ENCODE measurements at regions not wholly inside any gene's neighbourhood (a gene's known extent, or its start where the extent isn't known, plus 50 kb on each side); places are given as distances from the start of the nearest gene placed in this dataset.
"Not testable (repeated sequence)": the region's sequence is repeated elsewhere in the genome, so short reads cannot be mapped to it uniquely, and the experiment has no call there.

- H3K27ac ChIP-seq; H3K27me3 ChIP-seq; H3K4me1 ChIP-seq; H3K4me3 ChIP-seq; H3K36me3 ChIP-seq; intact Hi-C loops (cut with DNase I; ENCODE audit: low total_unique reads); DNase-seq: not testable (repeated sequence)
- H3K9me3 ChIP-seq: peaks cover 0 to 32% (median 0%) of the 10 kb centered on the region in 4 donors
- TF ChIP-seq CTCF (IDR thresholded peaks at IDR 0.05): peak in 1 of 7 experiments; percentile 16
- 47 to 48% (median 48%) methylated on average over 4 to 8 of the region's 23 CpGs; no CpG with 5 or more reads in 2 of the 5 donors for WGBS, 5 donors
Observed at GRCh38 chr21:9070703-9071102, 1450.7 kb upstream of the TPTE start.

- H3K4me3 ChIP-seq; H3K27ac ChIP-seq; intact Hi-C loops (cut with DNase I; ENCODE audit: low total_unique reads); H3K36me3 ChIP-seq; DNase-seq; H3K4me1 ChIP-seq; H3K27me3 ChIP-seq: not testable (repeated sequence)
- peaks cover 0 to 33% (median 0%) of the 10 kb centered on the region in 4 donors for H3K9me3 ChIP-seq
- 81 to 90% (median 85%) methylated on average over 4 to 18 of the region's 22 CpGs for WGBS, 5 donors
Observed at GRCh38 chr21:9073010-9073409, 1448.4 kb upstream of the TPTE start.

- H3K36me3 ChIP-seq; H3K4me3 ChIP-seq; H3K4me1 ChIP-seq; H3K27me3 ChIP-seq; DNase-seq; H3K27ac ChIP-seq; intact Hi-C loops (cut with DNase I; ENCODE audit: low total_unique reads): not testable (repeated sequence)
- WGBS, 5 donors: 85 to 100% (median 100%) methylated on average over 2 to 12 of the region's 13 CpGs; no CpG with 5 or more reads in 2 of the 5 donors
- peaks cover 0 to 37% (median 0%) of the 10 kb centered on the region in 4 donors for H3K9me3 ChIP-seq
Observed at GRCh38 chr21:9074772-9075171, 1446.6 kb upstream of the TPTE start.

GRCh38 chr21:9083091-9083826 lies 1438.1 kb upstream of the TPTE start:
- H3K27me3 ChIP-seq; H3K36me3 ChIP-seq; H3K27ac ChIP-seq; H3K4me3 ChIP-seq; intact Hi-C loops (cut with DNase I; ENCODE audit: low total_unique reads); H3K4me1 ChIP-seq; DNase-seq: not testable (repeated sequence)
- peaks cover 0 to 32% (median 0%) of the 10 kb centered on the region in 4 donors for H3K9me3 ChIP-seq
- 61 to 66% (median 64%) methylated on average over 9 to 12 of the region's 37 CpGs; no CpG with 5 or more reads in 2 of the 5 donors for WGBS, 5 donors

GRCh38 chr21:9086299-9086698 lies 1435.1 kb upstream of the TPTE start:
- H3K27ac ChIP-seq; H3K36me3 ChIP-seq; H3K27me3 ChIP-seq; H3K4me1 ChIP-seq; DNase-seq; intact Hi-C loops (cut with DNase I; ENCODE audit: low total_unique reads); H3K4me3 ChIP-seq: not testable (repeated sequence)
- H3K9me3 ChIP-seq: peaks cover 0 to 31% (median 0%) of the 10 kb centered on the region in 4 donors
- 80 to 95% (median 88%) methylated on average over 5 to 10 of the region's 13 CpGs; no CpG with 5 or more reads in 1 of the 5 donors for WGBS, 5 donors

- H3K27ac ChIP-seq; DNase-seq; H3K36me3 ChIP-seq; intact Hi-C loops (cut with DNase I; ENCODE audit: low total_unique reads); H3K4me3 ChIP-seq; H3K4me1 ChIP-seq; H3K27me3 ChIP-seq: not testable (repeated sequence)
- WGBS, 5 donors: 72 to 87% (median 85%) methylated on average over 13 to 24 of the region's 30 CpGs
- peaks cover 0 to 28% (median 0%) of the 10 kb centered on the region in 4 donors for H3K9me3 ChIP-seq
Observed at GRCh38 chr21:9087816-9088215, 1433.6 kb upstream of the TPTE start.

GRCh38 chr21:9129741-9130140 lies 1391.6 kb upstream of the TPTE start:
- H3K4me3 ChIP-seq; H3K27me3 ChIP-seq; intact Hi-C loops (cut with DNase I; ENCODE audit: low total_unique reads); DNase-seq; H3K36me3 ChIP-seq; H3K27ac ChIP-seq; H3K9me3 ChIP-seq; H3K4me1 ChIP-seq: not testable (repeated sequence)
- WGBS, 5 donors: no CpG with 5 or more reads among the region's 17 CpGs

GRCh38 chr21:9130817-9131216 lies 1390.6 kb upstream of the TPTE start:
- H3K27me3 ChIP-seq; H3K9me3 ChIP-seq; H3K4me1 ChIP-seq; H3K27ac ChIP-seq; H3K4me3 ChIP-seq; intact Hi-C loops (cut with DNase I; ENCODE audit: low total_unique reads); DNase-seq; H3K36me3 ChIP-seq: not testable (repeated sequence)
- WGBS, 5 donors: 65 to 80% (median 71%) methylated on average over 1 to 5 of the region's 6 CpGs

Small RNA genes in the stretch of these regions (small RNA-seq; reads per million reads assigned to genes)
- 0 reads per million in 4 donors for gene CR392039.1

Data from stomach (tissue), 8 donors.